ENCODE measurements at regions not wholly inside any gene's neighbourhood (a gene's known extent, or its start where the extent isn't known, plus 50 kb on each side); places are given as distances from the start of the nearest gene placed in this dataset.

GRCh38 chr3:177721864-177722785 lies 524.8 kb upstream of the TBL1XR1 start (continued):
- TF ChIP-seq MAX (CRISPR knock-in tag; IDR thresholded peaks at IDR 0.05) (no peak), ZNF121 (CRISPR knock-in tag; IDR thresholded peaks at IDR 0.05) (no peak), CREB1 (CRISPR knock-in tag; IDR thresholded peaks at IDR 0.05) (no peak)

- Mint-ChIP-seq H3K4me1 (peaks cover 8% of the 10 kb centered on the region), H3K36me3 (0 out of 2 replicates have a peak, but pooled peaks cover 8% of the 10 kb centered on the region), H3K9me3 (peaks cover 16% of the 10 kb centered on the region), H3K27ac (no peak overlapping the region), H3K27me3 (ENCODE audit: low read depth) (peaks cover 2% of the 10 kb centered on the region; the same call in 1 of the 2 replicates), H3K4me3 (no peak overlapping the region)
- CTCF ChIA-PET: no interaction called here
- no peak for DNase-seq (ENCODE audit: low spot score)
- no peak for ATAC-seq
- POLR2A ChIA-PET: no interaction called here
- TF ChIP-seq ATF6 (CRISPR knock-in tag; IDR thresholded peaks at IDR 0.05) (no peak), SP1 (CRISPR knock-in tag; conservative IDR thresholded peaks at IDR 0.05) (no peak), ERG (CRISPR knock-in tag; IDR thresholded peaks at IDR 0.05) (no peak), NR2C2 (CRISPR knock-in tag; IDR thresholded peaks at IDR 0.05) (no peak), ZNF121 (CRISPR knock-in tag; IDR thresholded peaks at IDR 0.05) (no peak), CREB1 (CRISPR knock-in tag; IDR thresholded peaks at IDR 0.05) (no peak), ATF2 (CRISPR knock-in tag; IDR thresholded peaks at IDR 0.05; ENCODE audit: borderline replicate concordance, low read depth) (no peak), E2F5 (CRISPR knock-in tag; IDR thresholded peaks at IDR 0.05) (no peak), NFATC4 (CRISPR knock-in tag; IDR thresholded peaks at IDR 0.05) (no peak), ZNF416 (CRISPR knock-in tag; IDR thresholded peaks at IDR 0.05) (no peak), OVOL2 (CRISPR knock-in tag; IDR thresholded peaks at IDR 0.05; ENCODE audit: borderline replicate concordance) (no peak), JUN (CRISPR knock-in tag; IDR thresholded peaks at IDR 0.05) (no peak), SMAD3 (CRISPR knock-in tag; IDR thresholded peaks at IDR 0.05; ENCODE audit: borderline replicate concordance) (no peak), RORB (CRISPR knock-in tag; IDR thresholded peaks at IDR 0.05) (no peak), MXD4 (CRISPR knock-in tag; IDR thresholded peaks at IDR 0.05; ENCODE audit: borderline replicate concordance) (no peak), PRDM15 (CRISPR knock-in tag; IDR thresholded peaks at IDR 0.05) (no peak), ARID4B (CRISPR knock-in tag; IDR thresholded peaks at IDR 0.05; ENCODE audit: borderline replicate concordance) (no peak)
These were observed 526.8 kb upstream of the TBL1XR1 start for GRCh38 chr3:177724020-177724638.
